OCI-LY3 (cell line): ENCODE measurements at regions not wholly inside any gene's neighbourhood (a gene's known extent, or its start where the extent isn't known, plus 50 kb on each side); places are given as distances from the start of the nearest gene placed in this dataset.
"Not testable (repeated sequence)": the region's sequence is repeated elsewhere in the genome, so short reads cannot be mapped to it uniquely, and the experiment has no call there.

Experiments
- CTCF ChIP-seq: fragments of 200-600, 300-600 bp; sonication (generic); IDR thresholded peaks from 2 replicates; pipeline ENCODE4 v1.5.1; 2014; ENCODE audit warnings: antibody characterized with exemption, low read length, low read depth
- EZH2phosphoT487 ChIP-seq: fragments of 200-600 bp; shearing (Covaris generic); IDR thresholded peaks from 2 replicates; pipeline ENCODE4 v1.6.1; 2018; ENCODE audit warnings: antibody characterized with exemption, mixed run types, low read depth

GRCh38 chr11:7192785-7193184 is 58.9 kb upstream of the SYT9 start:
- TF ChIP-seq CTCF, EZH2phosphoT487: not testable (repeated sequence)
